Mesenchymal stem cell (in vitro differentiated cells and primary cell): ENCODE measurements at regions not wholly inside any gene's neighbourhood (a gene's known extent, or its start where the extent isn't known, plus 50 kb on each side); places are given as distances from the start of the nearest gene placed in this dataset.
"Not testable (repeated sequence)": the region's sequence is repeated elsewhere in the genome, so short reads cannot be mapped to it uniquely, and the experiment has no call there.

ENCODE experiments used
- DNase-seq: peaks from one replicate; pipeline ENCODE4 v3.0.0-alpha.2; 2013
- H2AFZ ChIP-seq: one replicate; pipeline ENCODE4 v1.6.1; 2013; ENCODE audit warnings: low read depth, mild to moderate bottlenecking, control low read depth, inconsistent platforms, low read length, moderate library complexity
- H2AK5ac ChIP-seq: 2 replicates; pipeline ENCODE4 v1.6.1; 2013; ENCODE audit warnings: low read length, moderate library complexity, mild to moderate bottlenecking, inconsistent platforms; ENCODE audit not compliant: severe bottlenecking
- H2BK120ac ChIP-seq: one replicate; pipeline ENCODE4 v1.6.1; 2013; ENCODE audit warnings: low read depth, mild to moderate bottlenecking, inconsistent platforms, low read length, moderate library complexity
- H2BK12ac ChIP-seq, 2 experiments: one replicate each; pipeline ENCODE4 v1.6.1; 2013; ENCODE audit warnings: inconsistent platforms in 2 of 2, low read length in 2 of 2, mild to moderate bottlenecking in 2 of 2, moderate library complexity in 2 of 2, control low read depth in 1 of 2
- H2BK15ac ChIP-seq: one replicate; pipeline ENCODE4 v1.6.1; 2013; ENCODE audit warnings: mild to moderate bottlenecking, low read depth, inconsistent platforms; ENCODE audit not compliant: poor library complexity, severe bottlenecking
- H2BK5ac ChIP-seq: 2 replicates; pipeline ENCODE4 v1.6.1; 2013; ENCODE audit warnings: low read depth, mild to moderate bottlenecking, low read length, control low read depth, inconsistent platforms; ENCODE audit not compliant: poor library complexity, severe bottlenecking
- H3K14ac ChIP-seq, 2 experiments: one replicate each; pipeline ENCODE4 v1.6.1; 2013; ENCODE audit warnings: inconsistent platforms in 2 of 2, low read length in 2 of 2, control low read depth in 1 of 2, mild to moderate bottlenecking in 1 of 2, moderate library complexity in 1 of 2
- H3K18ac ChIP-seq, 2 experiments: one replicate each; pipeline ENCODE4 v1.6.1; 2013; ENCODE audit warnings: inconsistent platforms in 2 of 2, low read length in 2 of 2, control low read depth in 1 of 2, low read depth in 1 of 2, mild to moderate bottlenecking in 1 of 2
- H3K23ac ChIP-seq, 2 experiments: one replicate each; pipeline ENCODE4 v1.6.1; 2013; ENCODE audit warnings: inconsistent platforms in 2 of 2, low read length in 2 of 2, mild to moderate bottlenecking in 2 of 2, moderate library complexity in 2 of 2, control low read depth in 1 of 2
- H3K27ac ChIP-seq: 2 replicates; pipeline ENCODE4 v1.5.1; 2013; ENCODE audit warnings: mild to moderate bottlenecking, moderate library complexity, low read length, control low read depth, inconsistent platforms; ENCODE audit not compliant: poor library complexity, severe bottlenecking
- H3K27me3 ChIP-seq, 2 experiments: 2 replicates each; pipeline versions ENCODE4 v1.6.1 to v1.7.0; 2013; ENCODE audit warnings: low read length in 2 of 2, mild to moderate bottlenecking in 2 of 2, moderate library complexity in 2 of 2, control low read depth in 1 of 2, inconsistent platforms in 1 of 2; ENCODE audit not compliant: control insufficient read depth in 1 of 2, insufficient read depth in 1 of 2
- H3K36me3 ChIP-seq, 2 experiments: 2 replicates each; pipeline versions ENCODE4 v1.6.1 to v1.7.0; 2013; ENCODE audit warnings: low read length in 2 of 2, control low read depth in 1 of 2, inconsistent platforms in 1 of 2, low read depth in 1 of 2, mild to moderate bottlenecking in 1 of 2; ENCODE audit not compliant: insufficient read depth in 2 of 2, control insufficient read depth in 1 of 2
- H3K4ac ChIP-seq, 2 experiments: one replicate each; pipeline ENCODE4 v1.6.1; 2013; ENCODE audit warnings: inconsistent platforms in 2 of 2, low read length in 2 of 2, mild to moderate bottlenecking in 2 of 2, moderate library complexity in 2 of 2, control low read depth in 1 of 2, low read depth in 1 of 2
- H3K4me1 ChIP-seq: 2 replicates; pipeline ENCODE4 v1.6.1; 2013; ENCODE audit warnings: low read depth, low read length, control low read depth; ENCODE audit not compliant: control insufficient read depth, insufficient read depth
- H3K4me2 ChIP-seq: 2 replicates; pipeline ENCODE4 v1.6.1; 2013; ENCODE audit warnings: low read length, mild to moderate bottlenecking, inconsistent platforms; ENCODE audit not compliant: poor library complexity, severe bottlenecking
- H3K4me3 ChIP-seq, 2 experiments: 2 replicates each; pipeline versions ENCODE4 v1.5.1 to v1.7.0; 2013; ENCODE audit warnings: low read length in 2 of 2, mild to moderate bottlenecking in 2 of 2, control low read depth in 1 of 2, low read depth in 1 of 2; ENCODE audit not compliant: insufficient read depth in 1 of 2
- H3K79me1 ChIP-seq: replicated peaks from 2 replicates; pipeline ENCODE4 v1.6.1; 2013; ENCODE audit warnings: mild to moderate bottlenecking, control low read depth, low read length, inconsistent platforms; ENCODE audit not compliant: poor library complexity, severe bottlenecking
- H3K9ac ChIP-seq: 2 replicates; pipeline ENCODE4 v1.7.0; 2013; ENCODE audit warnings: mild to moderate bottlenecking, low read length, moderate library complexity
- H3K9me3 ChIP-seq: 2 replicates; pipeline ENCODE4 v1.7.0; 2013; ENCODE audit warnings: mild to moderate bottlenecking, low read length; ENCODE audit not compliant: control insufficient read depth
- H4K8ac ChIP-seq: one replicate; pipeline ENCODE4 v1.6.1; 2013; ENCODE audit warnings: inconsistent platforms, mild to moderate bottlenecking, low read length, moderate library complexity
- H4K91ac ChIP-seq: one replicate; pipeline ENCODE4 v1.6.1; 2013; ENCODE audit warnings: mild to moderate bottlenecking, low read length, inconsistent platforms
- WGBS: methylation state at CpG from one replicate; pipeline ENCODE4 v1.1.7; 2013; ENCODE audit warnings: mixed read lengths; 5-methylcytosine and 5-hydroxymethylcytosine counted together

DNA sequence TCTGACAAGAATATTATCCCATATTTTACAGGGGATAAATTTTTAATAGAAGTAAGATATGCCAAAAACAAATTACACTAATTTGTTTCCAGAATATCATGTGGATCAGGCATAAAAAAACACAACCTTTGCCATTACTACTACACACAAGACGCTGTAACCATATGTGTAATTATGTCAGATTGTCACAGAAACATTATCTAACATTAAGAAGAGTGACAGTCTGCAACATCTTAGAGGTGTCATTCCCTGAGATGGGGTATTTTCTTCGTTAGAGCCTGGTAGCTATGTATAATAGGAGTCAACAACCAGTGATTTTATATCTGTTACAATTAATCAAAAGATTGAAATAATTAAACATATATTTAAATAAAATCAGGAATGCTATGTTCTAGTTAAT, 518.9 kb downstream of the RERGL start:
- H3K23ac ChIP-seq, result no peak overlapping the region
- DNase-seq, result no peak
- H4K8ac ChIP-seq, result no peak overlapping the region
- H3K14ac ChIP-seq, result no peak overlapping the region
- H2BK15ac ChIP-seq, result no peak overlapping the region
- WGBS, result no CpG with 5 or more reads among the region's 2 CpGs
- no peak overlapping the region for H3K4me2 ChIP-seq
- no peak overlapping the region for H2BK5ac ChIP-seq
- H3K79me1 ChIP-seq, result no peaks in the 10 kb centered on the region
- H3K18ac ChIP-seq, result no peak overlapping the region
- no peaks in the 10 kb centered on the region for H3K27me3 ChIP-seq
- H2AFZ ChIP-seq, result no peak overlapping the region
- H2BK12ac ChIP-seq, result no peak overlapping the region
- H2BK120ac ChIP-seq, result no peak overlapping the region
- H3K4me3 ChIP-seq, result no peak overlapping the region
- no peak overlapping the region for H3K9ac ChIP-seq
- no peaks in the 10 kb centered on the region for H3K4me1 ChIP-seq
- no peak overlapping the region for H4K91ac ChIP-seq
- H3K9me3 ChIP-seq, result no peaks in the 10 kb centered on the region
- H2AK5ac ChIP-seq, result no peak overlapping the region
- H3K4ac ChIP-seq, result no peak overlapping the region
- H3K36me3 ChIP-seq, result no peaks in the 10 kb centered on the region
- H3K27ac ChIP-seq, result no peak overlapping the region

DNA sequence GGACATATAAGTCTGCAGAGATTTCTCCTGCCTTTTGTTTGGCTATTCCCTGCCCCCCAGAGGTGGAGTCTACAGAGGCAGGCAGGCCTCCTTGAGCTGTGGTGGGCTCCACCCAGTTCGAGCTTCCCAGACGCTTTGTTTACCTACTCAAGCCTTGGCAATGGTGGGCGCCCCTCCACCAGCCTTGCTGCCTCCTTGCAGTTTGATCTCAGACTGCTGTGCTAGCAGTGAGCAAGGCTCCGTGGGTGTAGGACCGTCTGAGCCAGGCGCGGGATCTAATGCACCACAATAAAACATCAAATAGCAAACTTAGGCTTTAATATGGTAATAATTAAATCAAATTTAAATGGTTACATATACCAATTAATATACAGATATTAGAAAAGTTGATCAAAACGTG, 525.4 kb downstream of the RERGL start:
- DNase-seq, H3K18ac ChIP-seq, H2AFZ ChIP-seq, H3K4me2 ChIP-seq, H3K27ac ChIP-seq, H2BK12ac ChIP-seq, H3K27me3 ChIP-seq, H2BK120ac ChIP-seq, H3K4ac ChIP-seq, H2AK5ac ChIP-seq, H3K14ac ChIP-seq, H3K9ac ChIP-seq, H2BK5ac ChIP-seq, H2BK15ac ChIP-seq, H3K9me3 ChIP-seq, H3K23ac ChIP-seq, H3K79me1 ChIP-seq, H3K36me3 ChIP-seq, H4K91ac ChIP-seq, H3K4me3 ChIP-seq, H3K4me1 ChIP-seq, H4K8ac ChIP-seq: not testable (repeated sequence)
- WGBS, result 77% methylated on average over 3 of the region's 8 CpGs

DNA sequence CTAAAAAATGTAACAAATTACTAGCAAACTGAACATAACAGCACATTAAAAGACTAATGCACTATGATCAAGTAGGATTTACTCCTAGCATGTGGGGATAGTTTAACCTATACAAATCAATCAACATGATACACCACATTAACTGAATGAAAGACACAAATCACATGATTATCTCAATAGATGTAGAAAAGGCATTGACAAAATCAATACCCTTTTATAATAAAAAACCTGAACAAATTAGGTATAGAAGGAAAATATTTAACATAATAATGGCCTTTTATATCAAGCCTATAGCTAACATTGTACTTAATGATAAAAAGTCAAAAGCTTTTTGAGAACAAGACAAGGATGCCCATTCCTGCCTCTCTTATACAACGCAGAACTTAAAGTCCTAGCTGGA, 540.0 kb downstream of the RERGL start:
- H3K18ac ChIP-seq, result no peak overlapping the region
- no peaks in the 10 kb centered on the region for H3K4me1 ChIP-seq
- H3K4me2 ChIP-seq, result no peak overlapping the region
- H3K27ac ChIP-seq, result no peak overlapping the region
- no peaks in the 10 kb centered on the region for H3K79me1 ChIP-seq
- H2BK12ac ChIP-seq, result no peak overlapping the region
- H2AK5ac ChIP-seq, result no peak overlapping the region
- H3K36me3 ChIP-seq, result no peaks in the 10 kb centered on the region
- no peak overlapping the region for H4K8ac ChIP-seq
- no peak overlapping the region for H3K14ac ChIP-seq
- H3K4ac ChIP-seq, result no peak overlapping the region
- DNase-seq, result no peak
- no peak overlapping the region for H2BK120ac ChIP-seq
- no peak overlapping the region for H4K91ac ChIP-seq
- H2BK15ac ChIP-seq, result no peak overlapping the region
- WGBS, result no CpG with 5 or more reads among the region's 1 CpG
- no peak overlapping the region for H3K4me3 ChIP-seq
- H3K27me3 ChIP-seq, result no peaks in the 10 kb centered on the region
- H2BK5ac ChIP-seq, result no peak overlapping the region
- H3K23ac ChIP-seq, result no peak overlapping the region
- H2AFZ ChIP-seq, result no peak overlapping the region
- H3K9me3 ChIP-seq, result peaks cover 29% of the 10 kb centered on the region
- no peak overlapping the region for H3K9ac ChIP-seq

DNA sequence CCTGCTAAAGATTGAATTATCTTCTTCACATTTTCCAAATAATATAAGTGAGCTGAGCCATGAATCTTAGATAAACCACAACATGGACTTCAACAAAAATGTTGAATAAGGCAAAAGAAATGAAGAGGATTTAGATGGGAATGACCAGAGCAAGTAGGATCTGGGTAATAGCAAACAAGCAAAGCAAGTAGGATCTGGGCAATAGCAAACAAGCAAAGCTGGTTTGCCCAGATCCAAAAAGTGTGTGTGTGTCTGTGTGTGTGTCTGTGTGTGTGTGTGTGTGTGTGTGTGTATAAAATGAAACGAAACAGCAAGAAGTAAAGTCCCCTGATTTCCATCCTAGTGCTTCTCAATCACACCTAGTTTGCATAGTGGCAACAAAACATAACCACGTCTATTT, 549.1 kb downstream of the RERGL start:
- no peaks in the 10 kb centered on the region for H3K36me3 ChIP-seq
- H2BK5ac ChIP-seq, result no peak overlapping the region
- no peak overlapping the region for H4K91ac ChIP-seq
- H3K4me2 ChIP-seq, result no peak overlapping the region
- no peak overlapping the region for H2AK5ac ChIP-seq
- no peak overlapping the region for H2BK12ac ChIP-seq
- no peak for DNase-seq
- H4K8ac ChIP-seq, result no peak overlapping the region
- no peak overlapping the region for H3K18ac ChIP-seq
- no peak overlapping the region for H3K9ac ChIP-seq
- H3K4ac ChIP-seq, result no peak overlapping the region
- no peak overlapping the region for H2BK120ac ChIP-seq
- no peak overlapping the region for H3K14ac ChIP-seq
- H3K79me1 ChIP-seq, result no peaks in the 10 kb centered on the region
- H2AFZ ChIP-seq, result no peak overlapping the region
- H3K23ac ChIP-seq, result no peak overlapping the region
- no peaks in the 10 kb centered on the region for H3K27me3 ChIP-seq
- H2BK15ac ChIP-seq, result no peak overlapping the region
- no CpG with 5 or more reads among the region's 2 CpGs for WGBS
- H3K4me3 ChIP-seq, result no peak overlapping the region
- no peaks in the 10 kb centered on the region for H3K4me1 ChIP-seq
- H3K9me3 ChIP-seq, result peaks cover 24% of the 10 kb centered on the region
- H3K27ac ChIP-seq, result no peak overlapping the region
